ENCODE measurements at regions not wholly inside any gene's neighbourhood (a gene's known extent, or its start where the extent isn't known, plus 50 kb on each side); places are given as distances from the start of the nearest gene placed in this dataset.

- TF ChIP-seq CTCF (IDR thresholded peaks at IDR 0.05): no peak
- H3K4me1 Mint-ChIP-seq: no peaks in the 10 kb centered on the region
- H3K4me2 ChIP-seq (replicated peaks; ENCODE audit: extremely low read depth, low read length, poor library complexity, severe bottlenecking): no peak overlapping the region
- no peaks in the 10 kb centered on the region for H3K27me3 Mint-ChIP-seq (ENCODE audit: low read depth in 3 of 3)
- intact Hi-C loops (cut with micrococcal nuclease): no loop called here
- no peak overlapping the region for H2AFZ ChIP-seq (ENCODE audit: insufficient read depth, low read depth, low read length, poor library complexity, severe bottlenecking)
- no peaks in the 10 kb centered on the region for H3K4me1 ChIP-seq (ENCODE audit: control insufficient read depth in 1 of 2, insufficient read depth in 2 of 2, low read length in 2 of 2)
- H3K27me3 ChIP-seq (ENCODE audit: control insufficient read depth in 2 of 2, insufficient read depth in 2 of 2, low read length in 2 of 2): no peaks in the 10 kb centered on the region
- H4K20me1 ChIP-seq (ENCODE audit: insufficient read depth, low read length): no peaks in the 10 kb centered on the region
- H3K36me3 ChIP-seq (replicated peaks in 1 of 2; ENCODE audit: control insufficient read depth in 1 of 2, insufficient read depth in 2 of 2, low read length in 2 of 2): no peaks in the 10 kb centered on the region
- no CpG with 5 or more reads among the region's 3 CpGs for WGBS (ENCODE audit: insufficient coverage)
- no peak overlapping the region for H3K27ac Mint-ChIP-seq
- no peak overlapping the region for H3K4me3 Mint-ChIP-seq
- H3K79me2 ChIP-seq (ENCODE audit: insufficient read depth, low read length): no peaks in the 10 kb centered on the region
- no peaks in the 10 kb centered on the region for H3K36me3 Mint-ChIP-seq
- no peak overlapping the region for H3K9ac ChIP-seq (ENCODE audit: insufficient read depth, low read length, poor library complexity, severe bottlenecking)
- no peak overlapping the region for H3K27ac ChIP-seq (ENCODE audit: low read depth in 1 of 2, low read length in 2 of 2)
- no peak overlapping the region for H3K4me3 ChIP-seq (replicated peaks in 1 of 3; ENCODE audit: low read depth in 2 of 3, low read length in 3 of 3)
- no peak for DNase-seq
- H3K9me3 ChIP-seq (replicated peaks in 1 of 2; ENCODE audit: control insufficient read depth in 1 of 2, insufficient read depth in 1 of 2, low read length in 2 of 2): no peaks in the 10 kb centered on the region
- peaks cover 0 to 2% (median 0%) of the 10 kb centered on the region in 7 donors for H3K9me3 Mint-ChIP-seq
These were observed 366.1 kb upstream of the FAM47C start for GRCh38 chrX:36642052-36642451.

GRCh38 chrX:36650622-36651021, 357.5 kb upstream of the FAM47C start:
- H3K79me2 ChIP-seq (ENCODE audit: insufficient read depth, low read length): no peaks in the 10 kb centered on the region
- H3K9ac ChIP-seq (ENCODE audit: insufficient read depth, low read length, poor library complexity, severe bottlenecking): no peak overlapping the region
- Mint-ChIP-seq H3K27ac (no peak overlapping the region), H3K4me1 (no peaks in the 10 kb centered on the region), H3K4me3 (no peak overlapping the region), H3K27me3 (ENCODE audit: low read depth in 3 of 3) (peaks cover 0 to 3% (median 0%) of the 10 kb centered on the region in 3 donors), H3K9me3 (peaks cover 0 to 2% (median 0%) of the 10 kb centered on the region in 7 donors), H3K36me3 (no peaks in the 10 kb centered on the region)
- H3K4me3 ChIP-seq (replicated peaks in 1 of 3; ENCODE audit: low read depth in 2 of 3, low read length in 3 of 3): no peak overlapping the region
- intact Hi-C loops (cut with micrococcal nuclease): no loop called here
- H4K20me1 ChIP-seq (ENCODE audit: insufficient read depth, low read length): no peaks in the 10 kb centered on the region
- no peak for DNase-seq
- no peak overlapping the region for H2AFZ ChIP-seq (ENCODE audit: insufficient read depth, low read depth, low read length, poor library complexity, severe bottlenecking)
- H3K36me3 ChIP-seq (replicated peaks in 1 of 2; ENCODE audit: control insufficient read depth in 1 of 2, insufficient read depth in 2 of 2, low read length in 2 of 2): no peaks in the 10 kb centered on the region
- H3K4me1 ChIP-seq (ENCODE audit: control insufficient read depth in 1 of 2, insufficient read depth in 2 of 2, low read length in 2 of 2): no peaks in the 10 kb centered on the region
- no CpG with 5 or more reads among the region's 3 CpGs for WGBS (ENCODE audit: insufficient coverage)
- TF ChIP-seq CTCF (IDR thresholded peaks at IDR 0.05): no peak
- no peak overlapping the region for H3K27ac ChIP-seq (ENCODE audit: low read depth in 1 of 2, low read length in 2 of 2)
- no peaks in the 10 kb centered on the region for H3K9me3 ChIP-seq (replicated peaks in 1 of 2; ENCODE audit: control insufficient read depth in 1 of 2, insufficient read depth in 1 of 2, low read length in 2 of 2)
- H3K27me3 ChIP-seq (ENCODE audit: control insufficient read depth in 2 of 2, insufficient read depth in 2 of 2, low read length in 2 of 2): no peaks in the 10 kb centered on the region
- no peak overlapping the region for H3K4me2 ChIP-seq (replicated peaks; ENCODE audit: extremely low read depth, low read length, poor library complexity, severe bottlenecking)

All from CD14-positive monocyte (primary cell).